ENCODE measurements at regions not wholly inside any gene's neighbourhood (a gene's known extent, or its start where the extent isn't known, plus 50 kb on each side); places are given as distances from the start of the nearest gene placed in this dataset.
"Not testable (repeated sequence)": the region's sequence is repeated elsewhere in the genome, so short reads cannot be mapped to it uniquely, and the experiment has no call there.

DNA sequence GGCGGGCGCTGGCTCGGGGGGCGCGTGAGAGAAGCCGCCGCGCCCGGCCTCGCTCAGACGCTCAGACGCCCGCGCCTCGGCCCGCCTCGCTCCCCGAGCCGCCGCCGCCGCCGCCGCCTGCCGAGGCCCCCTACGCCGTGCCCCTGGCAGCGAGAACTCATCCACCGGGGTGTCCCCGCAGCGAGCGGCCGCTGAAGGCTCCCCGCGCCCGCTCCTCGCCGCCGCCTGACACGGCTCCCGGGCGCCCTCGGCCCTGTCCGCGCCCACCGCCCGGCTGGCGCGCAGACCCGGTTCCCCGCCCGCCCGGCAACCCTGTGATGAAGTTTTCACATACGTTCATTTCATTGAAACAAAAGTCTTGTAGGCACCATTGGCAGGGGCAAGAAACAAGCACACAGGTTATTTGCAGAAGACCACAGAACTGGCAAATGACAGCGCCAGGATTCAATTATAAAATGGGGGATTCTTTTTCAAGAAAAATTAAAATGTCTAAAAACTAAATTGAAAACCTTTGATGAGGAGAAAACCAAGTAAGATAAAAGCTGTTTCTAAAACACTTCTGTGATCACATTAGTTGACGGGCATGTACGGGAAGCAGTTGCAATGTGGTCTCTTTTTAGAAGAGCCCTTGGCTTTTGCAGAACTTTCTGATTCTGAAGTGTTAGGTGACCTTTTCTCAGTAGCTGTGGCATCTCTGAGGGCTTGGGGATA is 50.5 kb upstream of the TUBA3D start:
- Histone ChIP-seq H3K4me3 (ENCODE audit: low read length) (no peak overlapping the region), H3K27me3 (ENCODE audit: control insufficient read depth, insufficient read depth, low read length) (peaks cover 13% of the 10 kb centered on the region), H3K36me3 (ENCODE audit: control insufficient read depth, insufficient read depth, low read length) (no peaks in the 10 kb centered on the region), H3K4me1 (ENCODE audit: control insufficient read depth, insufficient read depth, low read length) (no peaks in the 10 kb centered on the region), H3K27ac (ENCODE audit: low read length) (no peak overlapping the region), H3K9me3 (ENCODE audit: control insufficient read depth, insufficient read depth, low read length) (no peaks in the 10 kb centered on the region)
- Mint-ChIP-seq H3K36me3 (no peaks in the 10 kb centered on the region), H3K27ac (no peak overlapping the region), H3K9me3 (no peaks in the 10 kb centered on the region), H3K4me1 (no peaks in the 10 kb centered on the region), H3K27me3 (ENCODE audit: low read depth in 2 of 2) (peaks cover 32 to 82% of the 10 kb centered on the region in 2 donors), H3K4me3 (peak overlapping the region; percentile 54)
- WGBS (ENCODE audit: insufficient coverage) = 2% methylated on average over 57 of the region's 57 CpGs
- intact Hi-C loops (cut with micrococcal nuclease) = no loop called here
- no peak for DNase-seq
- TF ChIP-seq, protein P1, sequence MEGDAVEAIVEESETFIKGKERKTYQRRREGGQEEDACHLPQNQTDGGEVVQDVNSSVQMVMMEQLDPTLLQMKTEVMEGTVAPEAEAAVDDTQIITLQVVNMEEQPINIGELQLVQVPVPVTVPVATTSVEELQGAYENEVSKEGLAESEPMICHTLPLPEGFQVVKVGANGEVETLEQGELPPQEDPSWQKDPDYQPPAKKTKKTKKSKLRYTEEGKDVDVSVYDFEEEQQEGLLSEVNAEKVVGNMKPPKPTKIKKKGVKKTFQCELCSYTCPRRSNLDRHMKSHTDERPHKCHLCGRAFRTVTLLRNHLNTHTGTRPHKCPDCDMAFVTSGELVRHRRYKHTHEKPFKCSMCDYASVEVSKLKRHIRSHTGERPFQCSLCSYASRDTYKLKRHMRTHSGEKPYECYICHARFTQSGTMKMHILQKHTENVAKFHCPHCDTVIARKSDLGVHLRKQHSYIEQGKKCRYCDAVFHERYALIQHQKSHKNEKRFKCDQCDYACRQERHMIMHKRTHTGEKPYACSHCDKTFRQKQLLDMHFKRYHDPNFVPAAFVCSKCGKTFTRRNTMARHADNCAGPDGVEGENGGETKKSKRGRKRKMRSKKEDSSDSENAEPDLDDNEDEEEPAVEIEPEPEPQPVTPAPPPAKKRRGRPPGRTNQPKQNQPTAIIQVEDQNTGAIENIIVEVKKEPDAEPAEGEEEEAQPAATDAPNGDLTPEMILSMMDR (IDR thresholded peaks at IDR 0.05) = no peak
- peak in 1 of 3 donors; percentile 40 for ATAC-seq

DNA sequence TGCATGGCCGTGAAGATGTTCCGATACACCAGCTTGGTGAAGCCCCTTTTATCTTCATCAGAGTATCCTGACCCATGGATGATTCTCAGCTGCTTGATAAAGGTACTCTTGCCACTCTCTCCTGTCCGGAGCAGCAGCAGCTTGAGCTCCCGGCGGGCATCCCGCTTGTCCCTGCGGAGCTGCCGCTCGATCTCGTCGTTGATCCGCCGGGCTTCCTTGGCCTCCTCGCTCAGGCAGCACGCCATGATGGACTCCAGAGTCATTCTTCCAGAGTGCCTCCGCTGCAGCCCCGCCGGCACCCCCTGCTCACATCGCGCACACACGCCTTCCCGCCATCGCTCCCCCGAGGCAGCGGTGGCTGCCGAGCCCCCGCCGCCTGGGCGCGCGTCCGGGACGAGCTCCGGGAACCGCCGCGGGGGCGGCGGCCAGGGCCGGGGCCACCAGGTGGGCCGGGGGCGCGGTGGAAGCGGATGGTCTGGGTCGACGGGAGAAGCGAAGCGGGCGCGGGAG is 51.3 kb upstream of the TUBA3D start:
- DNase-seq; H3K9me3 ChIP-seq (ENCODE audit: control insufficient read depth, insufficient read depth, low read length); H3K36me3 Mint-ChIP-seq; H3K27ac ChIP-seq (ENCODE audit: low read length); H3K4me3 ChIP-seq (ENCODE audit: low read length); H3K36me3 ChIP-seq (ENCODE audit: control insufficient read depth, insufficient read depth, low read length); H3K9me3 Mint-ChIP-seq; intact Hi-C loops (cut with micrococcal nuclease); H3K4me1 Mint-ChIP-seq; H3K4me1 ChIP-seq (ENCODE audit: control insufficient read depth, insufficient read depth, low read length); H3K27ac Mint-ChIP-seq; H3K4me3 Mint-ChIP-seq: not testable (repeated sequence)
- H3K27me3 Mint-ChIP-seq (ENCODE audit: low read depth in 2 of 2) = peaks cover 35 to 82% of the 10 kb centered on the region in 2 donors
- WGBS (ENCODE audit: insufficient coverage) = 19% methylated on average over 50 of the region's 50 CpGs
- peaks cover 13% of the 10 kb centered on the region for H3K27me3 ChIP-seq (ENCODE audit: control insufficient read depth, insufficient read depth, low read length)
- ATAC-seq = peak in 1 of 3 donors; percentile 21

DNA sequence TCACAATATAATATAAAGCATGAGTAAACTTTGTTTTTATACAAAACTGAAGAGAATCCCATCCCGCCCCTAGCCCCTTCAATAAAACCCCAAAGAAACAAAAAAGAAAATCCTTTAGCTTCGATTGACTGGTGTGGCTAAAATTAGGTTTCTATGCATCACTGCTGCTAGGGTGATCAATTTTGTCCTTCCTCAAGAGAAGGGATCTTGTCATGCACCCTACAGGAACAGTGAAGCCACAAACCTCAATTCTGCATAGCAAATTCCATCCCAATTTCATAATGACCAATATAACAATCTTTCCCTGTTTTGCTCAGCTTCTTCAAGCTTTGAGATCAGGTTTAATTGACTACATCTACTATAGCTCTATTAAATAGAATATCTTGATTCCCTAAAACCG is 55.2 kb upstream of the TUBA3D start:
- H3K36me3 Mint-ChIP-seq; H3K4me3 ChIP-seq (ENCODE audit: low read length); H3K9me3 ChIP-seq (ENCODE audit: control insufficient read depth, insufficient read depth, low read length); H3K27ac ChIP-seq (ENCODE audit: low read length); H3K4me3 Mint-ChIP-seq; H3K4me1 Mint-ChIP-seq; intact Hi-C loops (cut with micrococcal nuclease); ATAC-seq; H3K36me3 ChIP-seq (ENCODE audit: control insufficient read depth, insufficient read depth, low read length); H3K27ac Mint-ChIP-seq; H3K27me3 ChIP-seq (ENCODE audit: control insufficient read depth, insufficient read depth, low read length); DNase-seq; H3K4me1 ChIP-seq (ENCODE audit: control insufficient read depth, insufficient read depth, low read length); H3K9me3 Mint-ChIP-seq: not testable (repeated sequence)
- WGBS (ENCODE audit: insufficient coverage) = no CpG with 5 or more reads among the region's 3 CpGs
- H3K27me3 Mint-ChIP-seq (ENCODE audit: low read depth in 2 of 2) = peaks cover 29 to 61% of the 10 kb centered on the region in 2 donors

DNA sequence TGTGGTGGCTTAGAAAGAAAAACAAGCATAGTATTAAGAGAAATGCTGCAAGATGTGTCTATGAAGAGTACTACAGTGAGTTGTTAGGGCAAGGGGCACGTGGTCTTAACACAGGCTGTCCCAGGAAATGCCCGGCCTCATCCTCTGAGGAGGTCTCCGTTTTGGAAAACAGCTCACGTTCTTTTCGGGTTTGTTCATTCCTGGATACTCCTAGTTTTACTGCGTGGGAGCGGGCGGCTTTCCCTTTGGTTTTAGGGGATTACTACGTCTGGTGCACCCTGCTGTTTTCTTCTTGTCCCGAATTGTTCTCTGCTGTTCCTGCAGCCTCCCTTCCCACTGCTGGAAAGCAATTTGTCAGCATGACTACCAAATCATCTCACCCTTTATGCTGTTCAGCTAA is 55.5 kb upstream of the RAB6D start:
- ATAC-seq = no peak
- Histone ChIP-seq H3K27me3 (ENCODE audit: control insufficient read depth, insufficient read depth, low read length) (peaks cover 3% of the 10 kb centered on the region), H3K4me1 (ENCODE audit: control insufficient read depth, insufficient read depth, low read length) (no peaks in the 10 kb centered on the region), H3K36me3 (ENCODE audit: control insufficient read depth, insufficient read depth, low read length) (no peaks in the 10 kb centered on the region), H3K4me3 (ENCODE audit: low read length) (no peak overlapping the region), H3K9me3 (ENCODE audit: control insufficient read depth, insufficient read depth, low read length) (no peaks in the 10 kb centered on the region), H3K27ac (ENCODE audit: low read length) (no peak overlapping the region)
- H3K4me3 Mint-ChIP-seq = no peak overlapping the region
- no peaks in the 10 kb centered on the region for H3K4me1 Mint-ChIP-seq
- H3K27me3 Mint-ChIP-seq (ENCODE audit: low read depth in 2 of 2) = peaks cover 31 to 60% of the 10 kb centered on the region in 2 donors
- H3K36me3 Mint-ChIP-seq = no peaks in the 10 kb centered on the region
- intact Hi-C loops (cut with micrococcal nuclease) = no loop called here
- no peak for DNase-seq
- no peaks in the 10 kb centered on the region for H3K9me3 Mint-ChIP-seq
- H3K27ac Mint-ChIP-seq = no peak overlapping the region
- 65% methylated on average over 10 of the region's 10 CpGs for WGBS (ENCODE audit: insufficient coverage)
- TF ChIP-seq, protein P1 (IDR thresholded peaks at IDR 0.05) = no peak

Measured in natural killer cell (primary cell).